NCI-H187 (cell line): ENCODE measurements at regions not wholly inside any gene's neighbourhood (a gene's known extent, or its start where the extent isn't known, plus 50 kb on each side); places are given as distances from the start of the nearest gene placed in this dataset.
"Not testable (repeated sequence)": the region's sequence is repeated elsewhere in the genome, so short reads cannot be mapped to it uniquely, and the experiment has no call there.

ENCODE experiments used
- DNase-seq, 2 experiments: peaks; one replicate each; lab custom pipeline; 2025; lab: John Stamatoyannopoulos, UW

- DNase-seq, result no peak
Observed at GRCh38 chr11:39462506-39462905, 1996.9 kb downstream of the LRRC4C start.

- DNase-seq, result no peak
Observed at GRCh38 chr11:39461066-39461465, 1998.4 kb downstream of the LRRC4C start.

GRCh38 chr11:39459606-39460005, 1999.8 kb downstream of the LRRC4C start:
- no peak for DNase-seq

- DNase-seq, result no peak
Observed at GRCh38 chr11:39458481-39458880, 2001.0 kb downstream of the LRRC4C start.

- DNase-seq, result no peak
Observed at GRCh38 chr11:39443424-39444022, 2015.9 kb downstream of the LRRC4C start.

GRCh38 chr11:39442177-39442576, 2017.3 kb downstream of the LRRC4C start:
- DNase-seq, result no peak

- DNase-seq, result no peak
Observed at GRCh38 chr11:39435641-39436040, 2023.8 kb downstream of the LRRC4C start.

GRCh38 chr11:39434466-39434865, 2025.0 kb downstream of the LRRC4C start:
- DNase-seq, result no peak

- DNase-seq, result no peak
Observed at GRCh38 chr11:39432929-39433328, 2026.5 kb downstream of the LRRC4C start.

- no peak for DNase-seq
Observed at GRCh38 chr11:39425226-39425625, 2034.2 kb downstream of the LRRC4C start.

- DNase-seq, result no peak
Observed at GRCh38 chr11:39412117-39412516, 2047.3 kb downstream of the LRRC4C start.

- DNase-seq, result no peak
Observed at GRCh38 chr11:39385911-39386310, 2073.5 kb downstream of the LRRC4C start.

- DNase-seq, result no peak
Observed at GRCh38 chr11:39374963-39375698, 2084.3 kb downstream of the LRRC4C start.

GRCh38 chr11:39367534-39367933, 2091.9 kb downstream of the LRRC4C start:
- DNase-seq, result no peak

GRCh38 chr11:39365809-39366436, 2093.5 kb downstream of the LRRC4C start:
- DNase-seq, result no peak

- no peak for DNase-seq
Observed at GRCh38 chr11:39363571-39363970, 2095.9 kb downstream of the LRRC4C start.

- no peak for DNase-seq
Observed at GRCh38 chr11:39361557-39361956, 2097.9 kb downstream of the LRRC4C start.

GRCh38 chr11:39345834-39346442, 2113.5 kb downstream of the LRRC4C start:
- DNase-seq, result no peak

GRCh38 chr11:39341461-39341860, 2118.0 kb downstream of the LRRC4C start:
- DNase-seq, result no peak

GRCh38 chr11:39333006-39333405, 2126.4 kb downstream of the LRRC4C start:
- DNase-seq, result not testable (repeated sequence)

GRCh38 chr11:39327302-39327701, 2132.2 kb downstream of the LRRC4C start:
- DNase-seq, result no peak

GRCh38 chr11:39311888-39312287, 2147.6 kb downstream of the LRRC4C start:
- DNase-seq, result not testable (repeated sequence)

GRCh38 chr11:39304586-39304985, 2154.9 kb downstream of the LRRC4C start:
- no peak for DNase-seq
